GM19324 (cell line): ENCODE measurements at regions not wholly inside any gene's neighbourhood (a gene's known extent, or its start where the extent isn't known, plus 50 kb on each side); places are given as distances from the start of the nearest gene placed in this dataset.

Experiments
- ATAC-seq: cut with Tn5 transposase; IDR thresholded peaks from one replicate; pipeline ENCODE4 v1.9.1; 2021; ENCODE audit warnings: mild to moderate bottlenecking, moderate library complexity; ENCODE audit not compliant: unreplicated experiment, low FRiP score

DNA sequence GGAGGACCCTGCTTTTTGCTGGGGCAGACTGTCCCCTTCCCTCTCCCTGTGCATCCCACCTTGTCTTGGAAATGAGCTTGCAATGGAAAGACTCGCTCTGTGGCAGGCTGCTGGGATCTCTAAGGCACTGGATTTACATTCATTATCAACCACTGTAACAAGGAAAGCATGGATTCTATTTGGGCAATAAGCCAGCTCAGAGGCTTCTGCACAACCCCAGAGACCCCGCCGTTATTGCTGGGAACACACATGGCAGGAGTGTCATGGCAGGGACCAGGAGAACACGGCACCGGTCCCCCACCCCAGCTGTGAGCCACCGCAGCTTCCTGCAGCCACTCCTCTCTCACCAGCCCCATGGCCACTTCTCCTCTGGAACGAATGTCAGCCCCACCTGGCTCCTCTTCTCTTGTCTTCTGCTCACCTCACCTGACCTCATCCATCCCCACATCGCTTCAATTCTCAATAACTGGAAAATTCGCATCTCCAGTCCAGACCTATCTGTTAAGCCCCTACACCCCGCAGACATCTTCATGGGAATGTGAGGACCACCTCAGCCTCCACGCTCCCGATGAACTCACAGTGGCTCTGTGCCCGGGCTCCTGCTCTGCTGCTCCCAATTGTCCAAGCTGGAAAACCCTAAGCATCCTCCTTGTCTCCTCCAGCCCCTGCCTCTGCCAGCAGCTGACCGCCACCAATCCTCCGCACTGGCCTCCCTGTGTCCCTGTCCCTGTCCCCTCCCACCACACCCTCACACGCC, 181.5 kb downstream of the USP12 start:
- no peak for ATAC-seq

DNA sequence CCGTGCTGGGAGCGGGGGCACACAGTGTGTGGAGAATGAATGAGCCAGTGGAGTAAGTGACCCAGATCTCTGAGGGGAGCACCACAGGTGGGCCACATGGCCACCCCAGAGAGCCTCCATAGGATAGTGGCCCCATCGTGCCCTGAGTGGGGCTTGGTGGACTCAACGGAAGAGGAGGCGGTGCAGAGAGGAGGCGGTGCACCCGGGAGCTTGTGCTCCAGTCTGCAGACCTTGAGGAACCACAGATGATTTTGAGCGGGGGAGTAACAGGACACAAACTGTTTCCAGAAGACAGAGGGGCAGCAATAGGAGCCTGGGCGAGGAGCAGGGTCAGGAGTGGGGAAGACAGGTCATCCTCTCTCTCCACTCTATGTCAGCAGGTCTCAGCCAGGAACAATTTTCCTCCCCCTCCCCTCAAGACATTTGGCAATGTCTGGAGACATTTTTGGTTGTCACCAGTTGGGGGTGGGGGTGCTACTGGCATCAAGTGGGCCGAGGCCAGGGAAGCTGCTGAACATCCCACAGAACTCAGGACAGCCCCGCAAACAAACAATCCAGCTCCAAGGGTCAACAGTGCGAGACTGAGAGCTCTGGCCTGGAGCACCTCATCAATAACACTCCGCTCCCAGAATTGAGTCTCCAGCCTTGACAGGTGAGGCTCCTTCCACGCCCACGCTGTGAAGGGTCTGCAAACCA, 182.2 kb downstream of the USP12 start:
- no peak for ATAC-seq

DNA sequence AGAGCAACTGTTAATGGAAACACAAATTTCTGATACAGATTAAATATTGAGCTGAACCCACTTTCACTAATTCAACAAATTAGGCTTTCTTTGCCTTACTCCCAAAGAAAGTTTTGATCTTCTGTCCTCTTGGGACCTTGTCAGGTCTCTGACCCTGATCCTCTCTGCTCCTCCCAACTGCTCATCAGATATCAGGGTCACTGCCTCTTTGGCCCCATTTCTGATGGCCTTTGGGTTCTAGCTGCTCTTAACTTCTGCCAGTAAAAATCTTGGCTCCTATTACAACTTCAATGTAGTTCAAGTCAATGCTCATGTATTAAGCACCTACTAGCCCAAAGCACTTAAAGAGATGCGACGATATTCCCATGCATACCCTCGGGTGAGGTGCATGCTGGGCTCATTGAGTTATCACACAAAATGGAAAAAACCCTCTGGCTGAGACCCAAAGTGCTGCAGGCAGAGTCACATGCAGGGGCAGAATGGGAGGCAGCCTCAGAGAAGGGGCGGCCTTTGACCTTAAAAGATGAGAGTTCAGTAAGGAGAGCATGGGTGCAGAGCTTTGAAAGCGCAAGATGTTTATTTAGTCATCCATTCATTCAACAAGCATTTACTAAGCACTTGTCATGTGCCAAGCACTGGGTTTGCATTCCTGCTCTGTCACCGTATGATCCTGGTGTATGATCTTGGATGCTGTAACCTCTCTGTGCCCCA, 183.4 kb downstream of the USP12 start:
- ATAC-seq: no peak

DNA sequence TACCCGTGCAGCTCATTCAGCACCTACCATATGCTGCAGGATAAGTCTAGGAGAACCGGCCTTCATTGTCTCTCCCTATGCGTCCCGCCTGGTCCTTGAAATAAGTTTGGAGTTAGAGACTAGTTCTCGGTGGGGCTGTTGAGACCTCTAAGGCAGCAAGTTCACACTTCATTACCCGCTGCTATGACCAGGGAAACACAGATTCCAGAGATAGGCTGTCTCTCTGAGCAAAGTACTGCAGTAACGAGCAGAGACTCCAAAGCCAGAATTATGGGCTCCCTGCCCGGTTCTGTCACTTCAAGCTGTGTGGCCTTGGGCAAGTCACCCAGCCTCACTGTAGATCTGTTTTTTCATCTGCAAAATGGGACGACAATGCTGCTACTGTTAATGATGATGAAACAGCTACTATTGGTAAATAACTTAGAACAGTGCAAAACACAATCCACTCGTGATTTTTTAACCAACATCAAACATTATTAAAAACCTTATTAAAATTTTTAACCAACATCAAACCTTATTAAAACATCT, 184.1 kb downstream of the USP12 start:
- no peak for ATAC-seq

DNA sequence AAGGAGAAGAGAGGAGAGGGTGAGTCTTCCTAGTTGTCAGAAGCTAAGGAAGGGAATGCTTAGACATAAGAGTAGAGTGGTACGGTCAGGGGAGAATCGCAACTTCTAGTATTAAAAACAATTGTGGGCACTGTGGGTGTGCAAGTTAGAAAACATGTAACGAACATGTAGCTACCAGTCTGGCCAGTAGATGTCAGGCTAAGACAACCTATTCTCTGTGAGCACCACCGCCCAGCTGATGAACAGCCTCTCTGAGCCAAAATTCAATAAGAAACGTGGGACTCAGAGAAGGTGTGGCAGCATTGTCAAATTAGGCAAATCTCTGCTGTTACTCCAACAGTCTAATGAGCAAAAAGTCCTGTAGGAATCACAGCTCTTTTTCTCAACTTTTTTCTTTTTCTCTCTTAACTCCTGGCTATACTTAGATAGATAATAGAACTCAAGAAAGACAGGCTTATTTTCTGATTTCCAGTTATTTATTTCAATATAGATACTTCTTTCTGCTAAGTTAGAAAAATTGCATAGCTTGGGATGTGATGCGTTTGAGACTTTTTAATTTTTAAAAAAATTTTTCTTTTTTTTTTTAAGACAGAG, 186.2 kb downstream of the USP12 start:
- ATAC-seq: no peak

DNA sequence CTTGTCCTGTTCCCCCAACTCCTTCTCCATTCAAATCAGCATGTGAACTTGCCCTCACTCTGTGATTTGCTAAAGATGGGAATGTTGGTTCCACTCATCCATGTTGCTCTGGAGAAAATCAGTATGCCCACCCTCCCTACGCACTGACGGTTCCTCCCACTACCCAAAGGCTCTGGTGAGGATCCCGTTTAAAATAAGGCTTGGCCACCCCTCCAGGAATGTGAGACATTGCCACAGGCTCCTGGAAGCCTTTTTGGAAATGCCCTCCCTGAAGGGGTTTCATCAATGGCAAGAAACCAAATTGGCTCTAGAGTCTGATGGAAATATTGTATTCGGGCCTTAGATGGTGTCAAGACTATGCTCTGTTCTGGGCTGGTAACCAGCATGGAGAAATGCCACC, 187.3 kb downstream of the USP12 start:
- ATAC-seq: no peak

DNA sequence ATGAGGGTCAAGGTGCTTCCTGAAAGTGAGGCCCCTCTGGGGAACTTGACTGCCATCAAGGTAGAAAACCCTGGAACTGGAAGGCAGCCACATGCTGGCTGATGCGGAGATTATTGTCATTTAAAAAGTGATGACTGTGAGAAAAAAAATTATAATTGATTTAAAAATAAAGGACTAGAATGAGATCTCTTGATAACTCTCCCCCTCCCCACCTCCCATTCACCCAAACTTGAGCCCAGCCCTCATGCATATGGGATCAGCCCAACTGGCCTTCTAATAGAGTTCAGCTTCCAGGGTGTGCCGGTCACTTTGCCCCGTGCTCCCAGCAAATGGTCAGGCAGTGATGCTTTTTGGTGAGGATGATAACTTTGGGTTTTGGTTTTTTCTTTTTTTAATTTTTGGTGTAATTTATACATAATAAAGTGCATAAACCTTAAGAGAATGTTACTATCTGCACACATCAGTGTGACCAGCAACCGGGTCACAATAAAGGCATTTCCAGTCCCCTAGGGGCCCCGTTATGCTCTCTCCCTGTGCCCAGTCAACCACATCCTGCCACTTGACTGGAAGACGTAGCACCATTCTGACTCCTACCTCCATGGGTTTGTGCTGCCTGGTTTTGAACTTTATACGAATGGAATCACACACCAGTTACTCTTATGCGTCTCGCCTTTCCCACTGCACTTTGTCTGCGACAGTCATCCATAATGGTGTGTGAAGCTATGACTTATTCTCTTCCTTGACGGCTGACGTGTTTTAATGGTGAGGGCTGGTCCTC, 187.9 kb downstream of the USP12 start:
- ATAC-seq: no peak

- ATAC-seq: no peak
Observed at GRCh38 chr13:26980099-26981031, 191.2 kb downstream of the USP12 start.

DNA sequence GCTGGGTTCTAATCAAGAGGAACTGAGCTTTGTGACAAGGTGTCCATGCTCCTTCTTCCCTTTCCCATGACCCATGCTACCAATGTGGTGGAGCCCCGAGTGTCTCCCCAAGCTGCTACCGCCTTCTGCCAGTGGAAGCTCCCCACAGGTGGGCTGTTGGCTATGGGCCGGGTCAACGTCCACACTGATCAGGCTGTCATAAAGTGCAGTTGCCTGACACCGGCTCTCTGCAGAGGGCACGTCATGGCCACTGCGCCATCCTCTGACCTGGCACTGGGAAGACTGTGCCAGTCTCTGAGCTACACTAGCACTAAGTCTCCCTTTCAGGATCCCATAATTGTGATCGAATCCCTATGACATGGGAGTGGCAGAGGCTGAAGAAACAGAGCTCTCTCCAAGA, 192.3 kb downstream of the USP12 start:
- ATAC-seq: no peak

DNA sequence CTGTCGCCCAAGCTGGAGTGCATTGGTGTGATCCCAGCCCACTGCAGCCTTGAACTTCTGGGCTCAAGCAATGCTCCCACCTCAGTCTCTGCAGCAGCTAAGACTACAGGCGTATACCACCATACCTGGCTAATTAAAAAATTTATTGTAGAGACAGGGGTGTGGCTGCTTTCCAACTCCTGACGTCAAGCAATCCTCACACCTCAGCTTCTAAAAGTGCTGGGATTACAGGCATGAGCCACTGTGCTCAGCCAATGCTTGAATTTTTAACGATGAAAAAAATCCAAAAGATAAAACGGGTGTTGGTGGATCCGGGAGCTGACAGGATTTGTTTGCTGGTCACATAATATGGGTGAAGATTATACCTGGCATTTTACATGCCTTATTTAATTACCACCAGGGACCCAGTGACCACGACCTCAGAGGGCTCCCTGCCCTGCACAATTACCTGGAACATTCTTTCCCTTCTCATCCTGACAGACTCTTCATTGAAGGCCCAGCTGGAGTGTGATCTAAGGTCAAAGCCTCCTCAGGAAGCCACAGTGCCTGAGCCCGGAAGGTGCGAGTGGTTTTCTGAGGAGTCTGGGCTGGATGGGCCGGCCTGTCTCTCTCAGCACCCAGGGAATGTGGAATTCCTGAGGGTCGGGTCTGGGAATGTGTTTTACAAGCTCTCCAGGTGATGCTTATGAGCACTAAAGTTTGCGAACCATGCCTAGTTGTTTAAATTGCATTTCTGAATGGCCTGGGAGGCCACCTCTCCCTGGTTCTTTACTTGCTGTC, 193.3 kb downstream of the USP12 start:
- no peak for ATAC-seq

DNA sequence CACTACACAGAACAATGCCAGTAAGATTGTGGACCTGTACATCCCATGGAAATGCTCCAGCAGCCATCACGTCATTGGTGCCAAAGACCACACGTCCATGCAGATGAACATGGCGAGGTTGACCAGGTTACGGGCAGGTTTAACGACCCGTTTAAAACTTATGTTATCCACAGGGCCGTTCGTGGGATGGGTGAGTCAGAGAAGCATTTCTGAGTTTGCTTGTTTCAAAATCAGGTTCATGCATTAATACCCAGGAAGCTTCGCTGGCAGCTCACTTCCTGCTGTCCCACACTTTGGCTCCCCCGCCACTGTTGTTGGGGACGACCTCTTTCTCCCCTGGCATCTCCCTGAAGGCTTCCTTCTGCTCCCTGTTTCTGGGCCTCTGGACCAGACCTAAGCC, 194.1 kb downstream of the USP12 start:
- no peak for ATAC-seq

GRCh38 chr13:26976313-26976712, 195.3 kb downstream of the USP12 start:
- ATAC-seq: no peak

GRCh38 chr13:26973946-26974345, 197.7 kb downstream of the USP12 start:
- ATAC-seq: no peak

GRCh38 chr13:26973295-26973694, 198.3 kb downstream of the USP12 start:
- no peak for ATAC-seq

- ATAC-seq: no peak
Observed at GRCh38 chr13:26971990-26972887, 199.4 kb downstream of the USP12 start.

- no peak for ATAC-seq
Observed at GRCh38 chr13:26968431-26969341, 202.9 kb downstream of the USP12 start.
